ENCODE measurements at regions not wholly inside any gene's neighbourhood (a gene's known extent, or its start where the extent isn't known, plus 50 kb on each side); places are given as distances from the start of the nearest gene placed in this dataset.
"Not testable (repeated sequence)": the region's sequence is repeated elsewhere in the genome, so short reads cannot be mapped to it uniquely, and the experiment has no call there.

DNA sequence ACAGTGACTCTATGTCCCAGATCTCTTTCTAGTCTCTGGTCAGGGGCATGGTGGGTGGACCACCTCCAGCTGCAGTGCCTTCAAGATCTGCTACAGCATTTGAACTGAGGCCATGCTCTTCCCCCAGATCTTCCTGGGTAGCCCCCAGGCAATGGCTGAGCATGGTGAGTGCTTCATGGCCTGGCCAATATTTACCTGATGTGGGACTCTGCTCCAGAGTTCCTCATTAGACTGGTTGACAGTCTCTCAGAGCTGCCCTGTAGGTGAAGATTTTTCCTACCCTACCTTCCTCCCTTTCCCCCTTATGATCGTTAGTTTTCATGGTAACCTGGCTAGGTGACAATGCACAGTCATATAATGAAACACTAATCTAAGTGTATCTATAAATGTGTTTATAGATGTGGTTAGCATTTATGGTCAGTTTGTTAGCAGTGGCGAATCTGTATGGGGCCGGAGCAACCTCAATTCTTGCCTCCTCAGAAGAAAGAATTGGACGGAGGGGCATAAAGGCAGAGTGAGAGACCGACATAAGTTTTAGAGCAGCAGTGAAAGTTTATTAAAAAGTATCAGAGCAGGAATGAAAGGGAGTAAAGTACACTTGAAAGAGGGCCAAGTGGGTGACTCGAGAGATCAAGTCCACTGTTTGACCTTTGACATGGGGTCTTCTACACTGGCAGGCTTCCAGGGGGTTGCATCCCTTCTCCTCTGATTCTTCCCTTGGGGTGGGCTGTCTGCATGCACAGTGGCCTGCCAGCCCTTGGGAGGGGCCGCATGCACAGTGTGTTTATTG is 256.3 kb downstream of the CD83 start:
- DNase-seq: no peak

GRCh38 chr6:14375930-14376329 is 258.4 kb downstream of the CD83 start:
- no peak for DNase-seq

- no peak for DNase-seq
Measured at GRCh38 chr6:14379568-14379967, 262.0 kb downstream of the CD83 start.

GRCh38 chr6:14380086-14380820 is 262.7 kb downstream of the CD83 start:
- no peak for DNase-seq

- DNase-seq: no peak
Measured at GRCh38 chr6:14380901-14381828, 263.6 kb downstream of the CD83 start.

- DNase-seq: no peak
Measured at GRCh38 chr6:14381829-14382677, 264.5 kb downstream of the CD83 start.

GRCh38 chr6:14382678-14383236 is 265.2 kb downstream of the CD83 start:
- DNase-seq: no peak

DNA sequence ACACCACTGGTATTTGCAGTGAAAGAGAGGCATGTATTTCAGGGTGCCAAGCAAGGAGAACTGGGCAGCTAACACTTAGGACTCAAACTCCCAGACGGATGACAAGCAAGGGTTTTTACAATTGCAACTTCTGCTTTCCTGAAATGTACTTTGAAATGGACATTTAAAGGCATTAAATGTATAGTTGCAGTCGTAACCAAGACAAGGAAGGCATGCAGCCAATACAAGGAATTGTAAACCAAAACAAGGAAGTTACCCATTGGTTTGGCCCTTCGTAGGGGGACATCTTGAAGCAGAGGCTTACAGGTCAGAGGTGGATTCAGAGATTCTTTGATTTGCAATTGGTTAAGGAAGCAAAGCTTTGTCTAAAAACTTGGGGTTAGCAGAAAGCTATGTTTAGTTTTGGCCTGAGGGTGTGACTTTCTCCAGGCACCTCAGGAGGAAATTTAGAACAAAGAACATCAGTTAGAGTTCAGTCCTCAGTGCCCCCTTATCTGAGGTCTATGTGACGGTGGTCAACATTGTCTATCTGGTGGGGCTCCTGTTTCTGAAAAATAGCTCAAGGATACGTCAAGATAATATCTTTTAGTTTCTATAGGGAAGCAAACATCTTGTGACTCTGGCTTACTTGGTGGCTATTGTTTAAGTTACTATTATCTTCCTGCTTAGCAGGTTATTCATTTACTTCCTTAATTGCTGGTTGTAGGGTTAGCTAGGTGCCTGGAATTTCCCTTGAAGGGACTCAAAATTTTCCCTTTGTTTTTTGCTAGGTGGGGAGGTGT is 266.0 kb downstream of the CD83 start:
- DNase-seq: no peak

DNA sequence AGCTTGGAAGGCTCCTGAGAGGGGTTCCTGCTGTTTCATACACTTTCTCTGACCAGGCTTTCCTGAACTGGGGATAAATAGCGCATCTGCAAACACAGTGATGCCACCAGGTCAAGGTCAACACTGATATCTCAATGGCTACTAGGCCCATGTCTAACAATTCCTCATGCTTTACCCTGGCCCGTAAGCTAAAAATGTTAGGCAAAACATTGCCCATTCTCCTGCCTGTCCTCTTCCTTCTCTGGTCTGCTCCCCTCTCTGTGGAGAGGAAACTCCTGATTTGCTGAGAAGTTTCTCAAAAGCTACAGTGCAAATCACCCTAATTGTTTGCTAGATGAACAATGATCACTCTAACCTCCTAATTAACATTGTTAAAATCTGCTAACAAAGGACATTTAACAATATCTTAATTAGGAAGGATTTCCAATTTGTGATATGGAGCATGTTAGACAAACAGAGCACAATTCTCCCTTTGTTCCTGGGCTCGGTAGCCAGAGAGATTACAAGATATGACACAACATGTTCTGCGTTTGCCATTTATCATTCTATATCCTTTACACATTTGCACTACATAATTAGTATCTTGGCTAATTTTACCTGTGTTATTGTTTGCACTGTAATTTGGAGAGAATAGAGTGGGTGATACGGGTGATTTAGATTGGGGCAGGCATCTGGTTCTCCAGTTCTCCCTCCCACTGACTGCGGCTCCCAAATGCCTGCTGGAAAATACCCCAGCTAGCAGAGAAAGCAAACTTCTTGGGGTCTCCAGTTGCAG is 266.8 kb downstream of the CD83 start:
- DNase-seq: no peak

GRCh38 chr6:14386263-14386662 is 268.7 kb downstream of the CD83 start:
- no peak for DNase-seq

DNA sequence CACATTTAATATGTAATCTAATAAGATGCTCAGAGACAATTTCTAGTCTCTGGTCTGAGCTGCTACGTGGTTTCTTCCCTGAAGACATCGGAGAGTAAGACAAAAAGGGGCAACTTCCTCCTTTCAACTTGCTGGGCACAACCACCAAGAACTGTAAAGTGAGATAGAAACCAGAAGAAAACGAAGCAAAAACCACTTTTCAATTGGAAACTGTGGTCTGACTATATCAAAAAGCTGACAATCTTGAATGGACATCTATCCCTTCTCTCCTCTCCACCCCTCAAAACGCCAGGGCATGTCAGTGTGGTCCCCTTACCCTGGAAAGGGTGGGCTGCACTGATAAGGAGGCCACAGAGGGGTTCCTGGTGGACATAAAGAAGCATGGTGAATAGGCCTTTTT is 269.1 kb downstream of the CD83 start:
- no peak for DNase-seq

- DNase-seq: no peak
Measured at GRCh38 chr6:14388371-14388770, 270.8 kb downstream of the CD83 start.

- DNase-seq: not testable (repeated sequence)
Measured at GRCh38 chr6:14389776-14390175, 272.2 kb downstream of the CD83 start.

- no peak for DNase-seq
Measured at GRCh38 chr6:14390805-14391204, 273.2 kb downstream of the CD83 start.

DNA sequence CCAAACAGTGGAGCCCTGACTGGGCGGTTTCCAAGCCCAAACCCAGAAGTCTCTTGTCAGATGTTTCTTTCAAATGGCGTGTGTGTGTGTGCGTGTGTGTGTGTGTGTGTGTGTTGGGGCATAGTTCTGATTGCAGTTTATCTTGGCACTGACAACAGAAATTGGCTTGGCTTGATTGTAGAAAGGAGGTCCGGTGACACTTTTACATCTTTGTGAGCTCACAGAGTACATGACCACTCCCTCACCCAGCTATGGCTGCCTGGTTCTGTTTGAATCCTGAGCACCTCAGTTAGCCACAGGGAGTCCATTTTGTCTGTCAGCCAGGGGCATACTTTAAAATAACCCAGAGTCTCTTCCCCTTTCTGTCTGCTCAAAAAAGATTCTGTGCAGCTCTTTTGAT is 276.3 kb downstream of the CD83 start:
- no peak for DNase-seq

DNA sequence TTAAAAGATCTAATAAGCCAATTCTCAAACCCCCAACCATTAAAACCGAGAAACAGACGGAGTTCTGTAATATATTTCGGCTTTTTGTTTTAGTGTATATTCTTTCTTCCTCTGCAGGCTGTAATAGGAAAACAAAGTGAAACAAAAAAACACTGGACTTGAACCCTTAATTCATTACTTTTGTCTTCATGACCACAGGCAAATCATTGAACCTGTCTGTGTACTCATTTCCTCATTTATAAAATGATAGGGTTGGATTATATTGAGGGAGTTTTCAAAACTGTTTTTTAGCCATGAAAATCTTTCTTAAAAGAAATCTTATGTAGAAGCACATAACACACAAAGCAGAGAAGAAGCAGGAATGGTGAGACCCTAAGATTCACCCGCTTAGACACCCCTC is 278.8 kb downstream of the CD83 start:
- no peak for DNase-seq

DNA sequence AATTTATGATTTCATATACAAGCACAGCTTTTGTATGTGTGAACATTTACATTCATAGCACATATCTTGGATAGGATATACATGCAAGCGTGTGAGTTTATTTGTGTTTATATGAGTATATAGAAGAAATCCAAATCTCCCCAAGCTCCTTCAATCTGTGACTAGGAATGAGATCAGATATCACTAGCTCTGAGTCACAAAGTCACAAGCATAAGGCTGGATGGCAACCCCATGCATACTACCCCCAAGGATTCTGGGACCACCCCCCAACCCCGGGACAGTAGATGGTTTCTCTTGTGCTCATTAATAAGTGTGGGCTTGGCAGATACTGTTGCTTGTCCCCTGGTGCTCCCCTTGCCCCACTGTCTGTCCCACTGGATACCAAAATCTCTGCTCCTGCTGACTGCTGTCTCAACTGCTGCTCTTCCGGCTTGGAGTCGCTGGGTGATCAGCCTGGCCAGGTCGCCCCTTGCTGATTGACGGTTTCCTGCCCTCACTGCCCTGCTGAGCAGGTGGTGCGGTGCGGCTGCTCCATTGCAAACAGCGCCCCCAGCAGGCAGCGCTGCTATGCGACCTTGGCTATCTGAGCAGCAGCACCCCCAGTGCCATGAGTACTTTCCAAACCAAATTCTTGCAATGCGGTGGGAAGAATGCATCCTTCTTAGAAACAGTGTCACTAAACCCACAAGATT is 279.4 kb downstream of the CD83 start:
- no peak for DNase-seq

DNA sequence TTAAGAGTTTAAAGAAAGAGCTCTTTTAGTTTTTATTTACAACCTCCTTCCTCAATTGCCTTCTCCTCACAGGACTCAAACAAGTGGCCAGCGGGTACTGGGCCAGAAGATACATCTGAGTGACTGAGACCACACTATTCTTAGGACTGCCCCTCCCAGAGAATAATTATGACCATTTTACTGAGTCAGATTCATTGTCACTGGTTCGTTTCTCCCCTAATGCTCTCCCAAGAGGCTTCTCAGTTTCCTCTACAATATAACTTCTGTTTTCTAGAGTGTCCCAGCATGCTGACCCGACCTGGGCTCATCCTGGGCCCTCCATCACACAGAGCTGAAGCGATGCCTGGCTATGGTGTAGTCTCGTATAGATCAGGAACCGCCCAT is 279.9 kb downstream of the CD83 start:
- no peak for DNase-seq

DNA sequence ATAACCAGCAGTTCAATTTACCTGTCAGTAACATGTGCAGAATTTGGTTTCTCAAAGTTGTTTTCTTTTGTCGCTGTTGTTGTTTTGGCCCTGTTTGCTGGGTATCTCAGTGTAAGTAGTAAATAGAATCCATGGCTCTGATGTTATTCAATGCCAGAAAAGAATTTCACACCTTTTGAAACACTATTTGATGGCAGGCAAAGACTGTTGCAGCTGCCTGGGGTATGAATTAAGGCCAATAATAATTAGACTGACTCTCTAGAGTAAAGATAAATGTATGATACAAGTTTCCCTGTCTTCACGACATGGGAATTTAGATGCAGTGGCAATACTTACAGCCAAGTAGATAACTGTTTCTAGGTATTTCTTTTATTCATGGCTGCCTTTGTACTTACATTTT is 281.4 kb downstream of the CD83 start:
- no peak for DNase-seq

DNA sequence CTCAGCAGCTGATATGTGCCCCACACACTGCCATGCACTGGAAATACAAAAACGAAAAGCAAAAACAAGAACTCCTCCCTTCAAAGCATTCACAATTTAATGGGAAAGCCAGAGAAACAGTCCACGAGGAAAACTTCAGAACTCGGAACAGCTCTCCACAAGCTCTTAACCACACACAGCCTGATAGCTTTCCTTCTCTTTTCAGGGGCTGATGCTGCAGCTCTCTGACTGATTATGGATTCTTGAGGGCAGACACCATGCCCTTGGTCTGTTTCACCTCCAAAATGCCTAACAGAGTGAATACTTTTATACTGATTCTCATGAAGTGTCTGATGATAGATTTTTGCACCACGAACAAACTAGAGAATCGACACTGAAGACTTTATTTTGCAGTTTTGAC is 282.1 kb downstream of the CD83 start:
- no peak for DNase-seq

Data from activated CD4-positive, alpha-beta T cell treated with anti-CD3 and anti-CD28 coated beads for 4 hours (primary cell).